Right lobe of liver (tissue), 4 donors: ENCODE measurements at regions not wholly inside any gene's neighbourhood (a gene's known extent, or its start where the extent isn't known, plus 50 kb on each side); places are given as distances from the start of the nearest gene placed in this dataset.

Experiments
- POLR2A ChIP-seq: fragments of 450-650 bp; IDR thresholded peaks from one replicate; pipeline ENCODE4 v1.6.1; 2017; ENCODE audit warnings: antibody characterized with exemption, mild to moderate bottlenecking
- TF ChIP-seq, protein P1 (sequence below), 4 donors: fragments of 200-600 bp in 3 of 4; fragments of 450-650 bp in 1 of 4; IDR thresholded peaks; one replicate each; pipeline versions ENCODE4 v1.5.1 to v1.8.0; 2016 to 2022; ENCODE audit warnings: antibody characterized with exemption in 4 of 4, mild to moderate bottlenecking in 2 of 4
- donor health status: DM: no; HTN: no; CAD: no.
- donor health status: DM: no; HTN: no; CAD: no.
- donor health status: DM: no; HTN: yes; CAD: no.

GRCh38 chr3:81095956-81096355 lies 665.5 kb downstream of the GBE1 start:
- TF ChIP-seq, protein P1, sequence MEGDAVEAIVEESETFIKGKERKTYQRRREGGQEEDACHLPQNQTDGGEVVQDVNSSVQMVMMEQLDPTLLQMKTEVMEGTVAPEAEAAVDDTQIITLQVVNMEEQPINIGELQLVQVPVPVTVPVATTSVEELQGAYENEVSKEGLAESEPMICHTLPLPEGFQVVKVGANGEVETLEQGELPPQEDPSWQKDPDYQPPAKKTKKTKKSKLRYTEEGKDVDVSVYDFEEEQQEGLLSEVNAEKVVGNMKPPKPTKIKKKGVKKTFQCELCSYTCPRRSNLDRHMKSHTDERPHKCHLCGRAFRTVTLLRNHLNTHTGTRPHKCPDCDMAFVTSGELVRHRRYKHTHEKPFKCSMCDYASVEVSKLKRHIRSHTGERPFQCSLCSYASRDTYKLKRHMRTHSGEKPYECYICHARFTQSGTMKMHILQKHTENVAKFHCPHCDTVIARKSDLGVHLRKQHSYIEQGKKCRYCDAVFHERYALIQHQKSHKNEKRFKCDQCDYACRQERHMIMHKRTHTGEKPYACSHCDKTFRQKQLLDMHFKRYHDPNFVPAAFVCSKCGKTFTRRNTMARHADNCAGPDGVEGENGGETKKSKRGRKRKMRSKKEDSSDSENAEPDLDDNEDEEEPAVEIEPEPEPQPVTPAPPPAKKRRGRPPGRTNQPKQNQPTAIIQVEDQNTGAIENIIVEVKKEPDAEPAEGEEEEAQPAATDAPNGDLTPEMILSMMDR (IDR thresholded peaks at IDR 0.05): no peak
- TF ChIP-seq POLR2A: no peak
